ENCODE measurements at regions not wholly inside any gene's neighbourhood (a gene's known extent, or its start where the extent isn't known, plus 50 kb on each side); places are given as distances from the start of the nearest gene placed in this dataset.

- DNase-seq (ENCODE audit: low read depth in 2 of 2): no peak
Observed at GRCh38 chr2:120440521-120441350, 94.8 kb downstream of the INHBB start.

- DNase-seq (ENCODE audit: low read depth in 2 of 2): no peak
Observed at GRCh38 chr2:120441351-120441700, 95.4 kb downstream of the INHBB start.

- no peak for DNase-seq (ENCODE audit: low read depth in 2 of 2)
Observed at GRCh38 chr2:120441744-120442471, 96.0 kb downstream of the INHBB start.

- DNase-seq (ENCODE audit: low read depth in 2 of 2): no peak
Observed at GRCh38 chr2:120442541-120442922, 96.6 kb downstream of the INHBB start.

GRCh38 chr2:120442923-120443571, 97.1 kb downstream of the INHBB start:
- DNase-seq (ENCODE audit: low read depth in 2 of 2): peak in 1 of 2 donors; percentile 14

- DNase-seq (ENCODE audit: low read depth in 2 of 2): no peak
Observed at GRCh38 chr2:120443946-120444345, 98.0 kb downstream of the INHBB start.

GRCh38 chr2:120444691-120445240, 98.8 kb downstream of the INHBB start:
- no peak for DNase-seq (ENCODE audit: low read depth in 2 of 2)

GRCh38 chr2:120445449-120446143, 99.7 kb downstream of the INHBB start:
- no peak for DNase-seq (ENCODE audit: low read depth in 2 of 2)

GRCh38 chr2:120446236-120447126, 100.5 kb downstream of the INHBB start:
- DNase-seq (ENCODE audit: low read depth in 2 of 2): no peak

GRCh38 chr2:120447127-120447785, 101.3 kb downstream of the INHBB start:
- no peak for DNase-seq (ENCODE audit: low read depth in 2 of 2)

GRCh38 chr2:120448436-120448835, 102.5 kb downstream of the INHBB start:
- no peak for DNase-seq (ENCODE audit: low read depth in 2 of 2)

GRCh38 chr2:120448961-120449810, 103.2 kb downstream of the INHBB start:
- no peak for DNase-seq (ENCODE audit: low read depth in 2 of 2)

- DNase-seq (ENCODE audit: low read depth in 2 of 2): no peak
Observed at GRCh38 chr2:120450196-120450820, 104.4 kb downstream of the INHBB start.

- DNase-seq (ENCODE audit: low read depth in 2 of 2): no peak
Observed at GRCh38 chr2:120451334-120451733, 105.4 kb downstream of the INHBB start.

- DNase-seq (ENCODE audit: low read depth in 2 of 2): no peak
Observed at GRCh38 chr2:120452131-120452530, 106.2 kb downstream of the INHBB start.

- no peak for DNase-seq (ENCODE audit: low read depth in 2 of 2)
Observed at GRCh38 chr2:120452945-120453634, 107.2 kb downstream of the INHBB start.

- DNase-seq (ENCODE audit: low read depth in 2 of 2): no peak
Observed at GRCh38 chr2:120453635-120453998, 107.7 kb downstream of the INHBB start.

GRCh38 chr2:120454654-120455385, 108.9 kb downstream of the INHBB start:
- DNase-seq (ENCODE audit: low read depth in 2 of 2): no peak

Data from stimulated activated CD4-positive, alpha-beta T cell treated with anti-CD3 and anti-CD28 coated beads, Interleukin-1b, Interleukin-23, amount 100 ng/mL, for 4 hours (primary cell).